GOT3 (cell line): ENCODE measurements at regions not wholly inside any gene's neighbourhood (a gene's known extent, or its start where the extent isn't known, plus 50 kb on each side); places are given as distances from the start of the nearest gene placed in this dataset.
"Not testable (repeated sequence)": the region's sequence is repeated elsewhere in the genome, so short reads cannot be mapped to it uniquely, and the experiment has no call there.

ENCODE experiments used
- DNase-seq: peaks from one replicate; lab custom pipeline; 2025; ENCODE audit warnings: mixed read lengths; lab: John Stamatoyannopoulos, UW

DNA sequence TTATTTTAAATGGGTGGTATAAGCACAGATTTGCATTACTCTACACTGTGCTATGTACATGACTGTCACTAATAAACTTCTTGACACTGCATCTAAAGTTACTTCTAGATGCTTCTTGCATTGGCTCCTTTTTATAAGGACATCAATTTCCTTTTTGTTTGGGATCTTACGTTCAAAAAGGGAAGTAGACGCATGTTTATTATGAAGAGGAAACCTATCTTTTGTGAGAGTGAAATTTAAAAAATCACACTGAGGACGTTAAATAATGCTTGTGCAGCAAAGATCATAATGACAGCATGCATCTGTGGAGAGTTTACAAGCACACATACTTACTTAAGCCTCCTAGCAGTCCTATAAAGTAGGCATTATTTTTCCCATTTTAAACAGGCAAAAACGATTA, 479.5 kb downstream of the CD83 start:
- no peak for DNase-seq

DNA sequence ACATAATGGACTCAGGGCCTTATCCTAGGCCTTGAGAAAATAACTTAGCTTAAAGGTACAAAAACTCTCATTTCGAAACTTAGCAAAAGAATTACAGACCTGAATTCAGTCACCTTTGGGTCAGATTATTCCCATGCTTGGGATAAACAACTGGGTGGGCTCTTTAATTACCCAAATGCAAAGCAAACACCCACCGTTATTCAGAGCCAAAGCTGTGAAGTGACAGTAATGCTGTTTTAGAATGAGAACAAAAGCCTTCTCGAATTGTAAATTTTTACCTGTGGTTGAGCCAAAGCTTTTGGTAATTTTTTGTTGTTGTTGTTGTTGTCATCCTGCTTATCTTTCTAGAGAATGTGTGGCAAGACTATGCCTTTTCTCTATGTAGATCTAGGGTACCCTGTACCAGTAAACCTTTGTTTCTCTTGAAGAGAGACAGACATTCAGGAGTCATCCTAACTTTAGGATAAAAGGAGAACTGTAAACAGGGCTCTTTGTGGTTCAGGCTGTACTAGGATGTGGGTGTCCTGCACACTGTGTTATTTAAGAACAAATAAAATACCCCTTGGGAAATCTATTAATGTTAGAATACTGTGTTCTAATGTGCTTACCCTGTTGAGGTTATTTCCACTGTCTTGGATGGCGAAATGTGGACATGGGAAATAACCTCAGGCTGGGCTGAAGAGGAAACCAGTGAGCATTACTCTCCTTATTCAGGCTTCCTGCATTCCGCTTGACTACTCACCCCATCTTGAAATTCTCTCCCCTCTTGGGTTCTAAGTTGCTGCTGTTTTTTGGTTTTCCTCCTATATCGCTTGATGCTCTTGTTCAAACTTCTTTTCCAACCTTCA, 480.7 kb downstream of the CD83 start:
- DNase-seq: no peak

GRCh38 chr6:14600306-14600705, 482.7 kb downstream of the CD83 start:
- DNase-seq: not testable (repeated sequence)

DNA sequence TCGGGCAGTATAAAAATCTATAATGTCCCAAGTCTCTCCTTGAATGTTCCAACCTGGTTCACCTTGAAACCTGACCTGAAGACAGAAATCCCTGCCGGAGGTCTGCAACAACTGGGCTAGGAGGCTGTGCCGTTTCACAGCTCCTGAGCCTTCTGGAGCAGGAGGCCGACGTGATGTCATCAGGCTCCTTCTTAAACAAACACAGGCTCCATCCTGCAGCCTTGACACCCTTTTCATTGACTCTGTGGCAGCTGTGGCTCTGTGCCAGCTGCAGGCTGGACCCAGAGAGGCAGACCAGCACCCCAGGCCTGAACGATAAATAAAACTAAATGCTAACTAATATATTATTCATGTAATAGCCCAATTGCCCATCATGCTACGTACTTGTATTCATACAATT, 483.9 kb downstream of the CD83 start:
- no peak for DNase-seq

DNA sequence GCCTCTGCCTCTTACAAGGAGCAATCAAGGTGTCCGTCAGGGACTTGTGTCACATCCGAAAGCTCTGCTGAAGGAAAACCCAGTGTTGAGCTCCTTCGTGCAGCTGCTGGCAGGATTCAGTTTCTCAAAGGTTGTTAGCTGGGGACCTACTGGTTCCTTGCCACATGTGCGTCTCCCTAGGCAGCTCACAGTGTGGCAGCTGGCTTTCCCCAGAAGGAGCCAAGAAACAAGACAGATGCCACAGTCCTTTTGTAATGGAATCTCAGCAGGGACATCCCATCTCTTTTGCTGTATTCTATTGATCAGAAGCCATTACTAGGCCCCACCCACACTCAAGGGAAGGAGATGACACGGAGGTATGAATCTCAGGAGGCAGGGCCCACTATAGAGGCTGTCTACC, 488.8 kb downstream of the CD83 start:
- DNase-seq: no peak

GRCh38 chr6:14610141-14610540, 492.6 kb downstream of the CD83 start:
- no peak for DNase-seq

DNA sequence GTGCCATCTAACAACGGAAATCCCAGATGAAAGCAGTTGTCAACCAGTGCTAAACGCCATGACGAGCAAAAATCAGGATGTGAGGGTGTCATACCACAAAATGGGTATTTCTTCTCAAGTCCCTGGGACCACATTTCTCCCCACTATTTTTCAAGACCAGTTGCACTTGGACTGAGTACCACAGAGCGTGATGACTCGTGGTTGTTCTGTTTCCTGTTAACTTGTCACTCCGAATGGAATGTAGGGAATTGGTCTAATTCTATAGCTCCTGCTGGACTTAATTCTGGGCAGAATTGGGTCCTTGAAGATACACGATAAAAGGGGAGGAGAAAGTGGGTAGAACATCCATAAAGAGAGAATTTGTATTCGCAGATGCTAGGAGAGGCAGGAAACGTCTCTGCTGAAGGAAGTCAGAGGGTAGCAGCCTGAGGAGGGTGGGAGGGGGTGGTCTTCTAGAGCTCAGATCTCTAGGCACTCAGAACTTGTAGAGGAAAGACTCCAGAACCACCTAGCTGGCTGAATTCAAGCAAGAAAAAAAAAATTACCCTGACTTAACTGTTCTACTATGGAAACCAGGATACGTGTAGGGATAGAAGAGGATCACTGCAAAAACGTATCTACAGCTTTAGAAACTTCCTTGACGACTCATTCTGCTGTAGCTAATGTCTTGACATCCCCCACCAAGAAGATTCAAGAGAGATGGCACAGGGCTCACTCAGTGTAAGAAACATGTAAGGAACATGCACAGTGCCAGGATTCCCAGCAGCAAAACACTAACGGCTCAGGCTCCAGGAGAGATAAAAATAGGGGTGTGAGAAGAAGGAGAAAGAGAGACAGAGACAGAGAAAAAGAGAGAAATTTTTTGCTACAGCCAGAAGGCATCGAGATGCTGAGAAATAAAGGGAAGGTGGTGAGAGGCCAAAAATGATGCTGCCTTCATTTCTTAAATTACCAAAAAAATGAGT, 494.7 kb downstream of the CD83 start:
- no peak for DNase-seq

- no peak for DNase-seq
Measured at GRCh38 chr6:14614631-14615030, 497.1 kb downstream of the CD83 start.

DNA sequence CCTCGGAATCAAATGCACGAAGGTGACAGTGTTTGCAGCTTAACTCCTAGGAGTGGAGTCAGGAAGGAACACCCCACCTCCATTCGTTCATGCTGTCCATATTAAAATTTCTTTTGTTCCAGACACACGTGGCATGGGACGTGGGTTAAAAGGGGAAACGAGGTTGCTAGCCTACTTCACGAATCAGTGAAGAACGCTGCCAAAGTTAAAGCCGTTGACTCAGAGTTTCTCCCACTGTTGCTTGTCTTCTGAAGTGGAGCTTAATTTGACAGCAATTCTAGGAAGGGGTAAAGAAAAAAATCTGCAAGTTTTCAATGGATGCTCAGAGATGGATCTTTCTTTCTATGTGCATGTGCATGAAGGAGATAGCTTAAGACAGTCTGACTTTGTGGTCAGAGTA, 499.1 kb downstream of the CD83 start:
- no peak for DNase-seq

DNA sequence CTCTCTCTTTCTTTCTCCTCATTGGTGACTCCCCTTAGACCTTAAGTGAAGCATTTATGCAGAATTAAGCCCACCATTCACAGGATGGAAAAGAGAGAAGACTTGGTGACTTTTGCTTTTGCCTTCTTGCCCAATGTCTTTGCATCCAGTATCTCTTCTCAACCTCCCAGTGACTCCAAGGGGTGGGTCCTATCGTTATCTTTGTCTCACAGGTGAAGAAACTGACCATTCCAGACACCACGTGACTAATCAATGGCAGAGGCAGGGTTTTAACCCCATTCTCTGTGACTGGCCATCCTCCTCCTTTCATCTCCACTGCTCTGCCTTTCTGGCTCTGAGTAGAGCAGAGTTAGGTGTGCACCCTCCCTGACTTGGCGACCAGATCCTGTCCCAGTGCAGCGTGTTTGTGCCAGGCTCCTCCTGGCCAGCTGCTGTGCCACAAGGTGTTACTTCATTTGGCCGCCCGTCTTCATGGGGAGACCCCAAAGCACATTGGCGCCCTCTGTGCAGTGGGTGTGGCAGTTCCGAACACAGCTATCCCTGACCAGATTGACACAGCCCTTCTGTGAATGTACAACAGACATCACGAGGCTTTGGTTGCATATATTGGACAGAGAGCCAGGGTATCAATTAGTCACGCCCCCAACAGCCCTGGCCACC, 501.3 kb downstream of the CD83 start:
- no peak for DNase-seq

GRCh38 chr6:14619419-14619781, 501.8 kb downstream of the CD83 start:
- DNase-seq: no peak

DNA sequence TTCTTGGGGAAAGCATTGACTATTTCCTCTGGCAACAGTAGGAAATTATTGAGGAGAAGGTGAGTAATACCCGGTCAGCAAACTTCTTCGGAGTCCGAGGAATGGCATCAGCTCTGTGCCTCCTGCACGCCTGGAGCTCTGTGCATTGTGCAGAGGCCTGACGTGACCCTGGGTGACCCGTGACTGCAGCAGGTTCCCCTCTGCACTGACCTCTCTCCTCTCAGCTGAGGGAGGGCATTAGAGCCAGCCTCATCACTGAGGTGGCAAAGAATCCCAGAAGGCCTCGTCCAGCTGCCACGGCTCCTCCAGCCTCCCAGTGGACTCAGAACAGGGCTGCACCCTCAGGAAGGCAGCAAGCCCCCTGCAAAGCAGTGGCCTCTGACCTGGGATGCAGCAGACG, 502.9 kb downstream of the CD83 start:
- DNase-seq: no peak

DNA sequence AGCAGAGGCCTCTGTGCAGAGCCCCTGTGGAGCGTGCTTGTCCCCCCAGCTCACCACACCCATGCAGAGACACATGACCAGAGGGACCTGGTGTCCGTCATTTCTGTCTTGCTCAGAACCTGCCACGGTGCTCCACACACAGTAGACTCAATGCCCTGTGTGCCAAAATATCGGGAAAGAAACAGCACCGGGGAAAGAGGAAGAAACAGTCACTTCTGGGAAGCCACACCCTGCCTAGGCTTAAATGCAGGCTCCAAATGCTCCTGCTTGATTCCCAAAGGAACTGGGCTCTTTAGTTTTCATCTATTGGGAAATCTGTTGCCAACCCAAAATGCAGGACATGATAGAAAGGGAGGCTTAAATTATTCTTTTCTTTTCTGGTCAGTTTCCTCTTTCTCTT, 503.9 kb downstream of the CD83 start:
- no peak for DNase-seq

GRCh38 chr6:14622085-14622484, 504.5 kb downstream of the CD83 start:
- no peak for DNase-seq

DNA sequence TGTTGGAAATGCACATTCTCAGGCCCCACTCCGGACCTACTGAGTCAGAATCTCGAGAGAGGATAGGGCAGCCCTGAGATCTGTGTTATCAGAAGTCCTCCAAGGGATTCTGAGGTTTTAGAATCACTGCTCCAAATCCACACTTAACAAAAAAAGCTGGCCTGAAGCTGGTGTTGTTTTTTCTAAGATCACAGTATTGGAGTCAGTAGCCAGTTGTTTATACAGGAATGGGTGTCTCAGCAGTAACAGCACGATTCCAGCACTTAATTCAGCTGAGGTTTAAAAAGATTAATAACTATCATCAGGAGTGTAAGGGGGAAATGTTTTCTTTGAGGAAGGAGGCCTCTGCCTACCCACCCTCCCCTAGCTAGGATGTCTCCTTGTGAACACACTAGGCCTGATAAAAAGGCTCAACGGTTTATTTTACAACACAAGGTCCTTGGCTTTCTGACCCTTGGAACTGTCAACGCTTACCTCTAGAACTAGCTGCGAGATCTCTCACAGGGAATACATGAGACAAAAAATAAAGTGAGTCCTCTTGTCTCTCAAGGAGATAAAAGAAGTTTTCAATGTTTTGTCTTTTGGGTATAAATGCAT, 505.4 kb downstream of the CD83 start:
- no peak for DNase-seq

GRCh38 chr6:14625173-14625895, 507.8 kb downstream of the CD83 start:
- DNase-seq: no peak

DNA sequence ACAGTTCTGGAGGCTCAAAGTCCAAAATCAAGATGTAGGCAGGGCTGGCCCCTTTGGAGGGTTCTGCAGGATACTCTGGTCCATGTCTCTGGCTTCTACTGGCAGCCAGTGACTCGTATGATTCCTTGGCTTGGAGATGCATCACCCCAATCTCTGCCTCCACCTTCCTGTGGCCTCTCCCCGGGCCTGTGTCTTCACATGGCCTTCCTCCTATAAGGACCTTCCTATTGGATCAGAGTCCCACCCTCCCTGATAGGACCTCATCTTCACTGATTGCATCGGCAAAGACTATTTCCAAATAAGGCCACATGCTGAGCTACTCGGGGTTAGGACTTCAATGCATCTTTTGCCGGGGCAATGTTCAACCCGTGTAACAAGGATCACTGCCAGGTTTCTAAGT, 509.0 kb downstream of the CD83 start:
- DNase-seq: no peak

- no peak for DNase-seq
Measured at GRCh38 chr6:14630016-14630415, 512.4 kb downstream of the CD83 start.

DNA sequence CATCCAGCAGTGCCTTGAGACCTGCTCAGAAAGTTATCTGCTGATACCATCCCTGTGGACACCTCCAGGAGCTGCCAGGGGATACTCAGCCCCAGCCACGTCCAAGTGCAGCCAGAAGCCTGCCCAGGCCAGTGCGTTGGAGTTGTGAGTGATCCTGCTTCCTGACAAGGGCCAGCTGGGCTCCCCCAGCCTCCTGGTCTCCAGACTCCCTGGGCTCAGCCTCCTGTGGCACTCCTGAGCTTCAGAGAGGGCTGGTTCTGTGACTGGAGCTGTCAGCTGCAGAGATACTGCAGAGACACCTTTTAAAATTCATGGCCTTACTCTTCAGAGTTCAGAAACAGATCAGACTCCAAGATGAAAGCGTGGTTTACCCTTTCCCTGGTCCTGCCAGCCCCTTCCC, 515.9 kb downstream of the CD83 start:
- no peak for DNase-seq

GRCh38 chr6:14634072-14634471, 516.5 kb downstream of the CD83 start:
- DNase-seq: no peak

DNA sequence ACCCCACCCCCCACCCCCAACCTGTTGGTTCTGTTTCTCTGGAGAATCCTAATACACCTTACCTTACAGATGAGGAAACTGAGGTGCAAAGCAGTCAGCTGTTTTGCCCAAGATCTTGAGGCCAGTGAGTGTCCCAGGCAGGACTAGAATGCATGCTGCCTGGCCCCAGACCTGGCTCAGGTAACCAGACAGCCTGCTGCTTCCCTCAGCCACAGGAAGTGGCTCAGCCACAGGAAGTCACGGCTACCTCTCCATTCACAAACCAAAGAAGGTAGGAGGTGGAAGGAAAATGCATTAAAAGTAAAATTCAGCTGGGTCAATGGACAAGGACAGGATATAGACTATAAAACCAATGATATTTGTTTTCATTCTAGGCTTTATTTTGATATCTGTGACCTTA, 517.6 kb downstream of the CD83 start:
- DNase-seq: no peak
